ENCODE measurements at regions not wholly inside any gene's neighbourhood (a gene's known extent, or its start where the extent isn't known, plus 50 kb on each side); places are given as distances from the start of the nearest gene placed in this dataset.
"Not testable (repeated sequence)": the region's sequence is repeated elsewhere in the genome, so short reads cannot be mapped to it uniquely, and the experiment has no call there.

DNA sequence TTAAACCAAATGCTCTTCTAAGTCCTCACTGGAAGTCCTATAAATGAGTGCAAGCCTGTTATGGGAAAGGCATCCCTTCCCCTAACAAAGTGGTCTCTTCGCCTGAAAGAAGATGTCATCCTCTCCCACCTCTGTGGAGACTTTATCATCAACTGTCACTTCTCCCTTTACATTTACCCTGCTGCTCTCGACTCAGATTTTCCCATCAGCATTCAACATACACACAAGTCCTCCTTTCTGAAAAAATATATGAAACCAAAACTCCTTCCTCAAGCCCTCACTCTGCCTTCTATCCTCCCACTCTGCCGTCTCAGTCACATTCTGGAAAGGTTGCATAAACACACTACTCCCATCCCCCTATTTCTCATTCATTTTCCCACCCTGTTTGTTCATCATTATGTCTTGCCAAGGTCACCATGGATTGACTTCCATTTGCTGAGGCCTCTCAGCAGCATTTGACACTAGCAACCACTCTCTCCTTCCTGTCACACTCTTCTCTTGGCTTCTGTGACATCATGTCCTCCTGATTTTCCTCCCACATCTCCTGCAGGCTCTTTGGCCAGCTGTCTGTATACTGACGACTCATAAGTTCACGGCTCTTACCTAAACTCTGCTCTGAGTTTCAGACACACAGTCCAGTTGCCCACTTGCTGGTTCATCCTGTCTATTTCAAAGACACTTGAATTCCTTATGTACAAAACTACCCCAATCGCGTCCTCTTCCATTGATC is 70.3 kb upstream of the SMAD3 start:
- no peaks in the 10 kb centered on the region for H3K36me3 Mint-ChIP-seq (ENCODE audit: low read depth)
- no peak overlapping the region for H3K4me3 Mint-ChIP-seq (ENCODE audit: unreplicated experiment)
- H3K4me1 Mint-ChIP-seq (ENCODE audit: low read depth) = peaks cover 18% of the 10 kb centered on the region
- TF ChIP-seq CTCF (IDR thresholded peaks at IDR 0.05) = no peak
- H3K9me3 Mint-ChIP-seq (ENCODE audit: low read depth) = peaks cover 9% of the 10 kb centered on the region
- H3K27ac Mint-ChIP-seq (ENCODE audit: unreplicated experiment) = no peak overlapping the region
- no peak for DNase-seq (ENCODE audit: low spot score)
- H3K27me3 Mint-ChIP-seq (ENCODE audit: low read depth) = no peaks in the 10 kb centered on the region

GRCh38 chr15:66996094-66996493 is 69.3 kb upstream of the SMAD3 start:
- no peaks in the 10 kb centered on the region for H3K36me3 Mint-ChIP-seq (ENCODE audit: low read depth)
- no peak for DNase-seq (ENCODE audit: low spot score)
- no peak overlapping the region for H3K27ac Mint-ChIP-seq (ENCODE audit: unreplicated experiment)
- peaks cover 18% of the 10 kb centered on the region for H3K4me1 Mint-ChIP-seq (ENCODE audit: low read depth)
- no peak overlapping the region for H3K4me3 Mint-ChIP-seq (ENCODE audit: unreplicated experiment)
- peaks cover 6% of the 10 kb centered on the region for H3K9me3 Mint-ChIP-seq (ENCODE audit: low read depth)
- TF ChIP-seq CTCF (IDR thresholded peaks at IDR 0.05) = no peak
- no peaks in the 10 kb centered on the region for H3K27me3 Mint-ChIP-seq (ENCODE audit: low read depth)

DNA sequence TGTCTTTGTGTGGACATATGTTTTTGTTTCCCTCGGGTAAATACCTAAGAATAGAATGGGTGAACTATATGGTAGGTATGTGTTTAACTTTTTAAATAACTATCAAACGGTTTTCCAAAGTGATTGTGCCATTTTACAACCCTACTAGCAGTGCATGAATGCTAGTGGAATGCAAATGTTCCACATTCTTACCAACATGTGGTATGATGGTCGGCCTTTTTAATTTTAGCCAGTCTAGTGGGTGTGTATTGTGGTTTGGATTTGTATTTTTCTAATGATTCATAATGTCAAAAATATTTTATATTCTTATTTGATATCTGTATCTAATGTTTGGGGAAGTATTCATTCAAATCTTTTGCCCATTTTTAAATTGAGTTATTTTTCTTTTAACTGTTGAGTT is 68.2 kb upstream of the SMAD3 start:
- peaks cover 6% of the 10 kb centered on the region for H3K9me3 Mint-ChIP-seq (ENCODE audit: low read depth)
- TF ChIP-seq CTCF (IDR thresholded peaks at IDR 0.05) = peak; percentile 46
- H3K36me3 Mint-ChIP-seq (ENCODE audit: low read depth) = no peaks in the 10 kb centered on the region
- DNase-seq (ENCODE audit: low spot score) = no peak
- no peaks in the 10 kb centered on the region for H3K27me3 Mint-ChIP-seq (ENCODE audit: low read depth)
- peaks cover 18% of the 10 kb centered on the region for H3K4me1 Mint-ChIP-seq (ENCODE audit: low read depth)
- H3K27ac Mint-ChIP-seq (ENCODE audit: unreplicated experiment) = no peak overlapping the region
- no peak overlapping the region for H3K4me3 Mint-ChIP-seq (ENCODE audit: unreplicated experiment)

DNA sequence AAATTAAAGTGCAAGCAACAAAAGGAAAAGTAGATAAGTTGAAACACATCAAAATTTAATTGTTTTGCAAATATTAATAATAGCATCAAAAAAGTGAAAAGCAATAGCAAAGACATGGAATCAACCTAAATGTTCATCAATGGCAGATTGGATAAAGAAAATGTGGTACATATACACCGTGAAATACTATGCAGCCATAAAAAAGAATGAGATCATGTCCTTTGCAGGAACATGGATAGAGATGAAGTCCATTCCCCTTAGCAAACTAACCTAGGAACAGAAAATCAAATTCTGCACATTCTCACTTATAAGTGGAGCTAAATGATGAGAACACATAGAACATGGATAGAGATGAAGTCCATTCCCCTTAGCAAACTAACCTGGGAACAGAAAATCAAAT is 67.2 kb upstream of the SMAD3 start:
- H3K9me3 Mint-ChIP-seq (ENCODE audit: low read depth); H3K4me3 Mint-ChIP-seq (ENCODE audit: unreplicated experiment); H3K27ac Mint-ChIP-seq (ENCODE audit: unreplicated experiment); DNase-seq (ENCODE audit: low spot score); H3K27me3 Mint-ChIP-seq (ENCODE audit: low read depth); H3K36me3 Mint-ChIP-seq (ENCODE audit: low read depth): not testable (repeated sequence)
- peaks cover 18% of the 10 kb centered on the region for H3K4me1 Mint-ChIP-seq (ENCODE audit: low read depth)

GRCh38 chr15:66999046-66999968 is 66.1 kb upstream of the SMAD3 start:
- TF ChIP-seq CTCF (IDR thresholded peaks at IDR 0.05) = no peak
- DNase-seq (ENCODE audit: low spot score) = no peak
- Mint-ChIP-seq H3K9me3 (ENCODE audit: low read depth) (peaks cover 6% of the 10 kb centered on the region), H3K4me3 (ENCODE audit: unreplicated experiment) (no peak overlapping the region), H3K4me1 (ENCODE audit: low read depth) (peaks cover 16% of the 10 kb centered on the region), H3K27me3 (ENCODE audit: low read depth) (no peaks in the 10 kb centered on the region), H3K36me3 (ENCODE audit: low read depth) (no peaks in the 10 kb centered on the region), H3K27ac (ENCODE audit: unreplicated experiment) (no peak overlapping the region)
